Gastroesophageal sphincter (tissue), 3 donors: ENCODE measurements at regions not wholly inside any gene's neighbourhood (a gene's known extent, or its start where the extent isn't known, plus 50 kb on each side); places are given as distances from the start of the nearest gene placed in this dataset.

ENCODE experiments used
- CTCF ChIP-seq, 4 experiments: fragments of 200-600 bp in 2 of 4; fragments of 450-650 bp in 2 of 4; sonication (generic) in 1 of 4; IDR thresholded peaks; one replicate each; pipeline ENCODE4 v1.5.1; 2017 to 2019; ENCODE audit warnings: antibody characterized with exemption in 4 of 4, mild to moderate bottlenecking in 2 of 4, moderate library complexity in 2 of 4
- EP300 ChIP-seq: sonication (generic); formaldehyde crosslinking; IDR thresholded peaks from one replicate; pipeline ENCODE4 v1.6.1; 2017; ENCODE audit warnings: antibody characterized with exemption, mild to moderate bottlenecking
- POLR2A ChIP-seq, 2 donors: fragments of 450-650 bp; IDR thresholded peaks; one replicate each; pipeline ENCODE4 v1.6.1; 2017; ENCODE audit warnings: antibody characterized with exemption in 2 of 2, mild to moderate bottlenecking in 2 of 2, moderate library complexity in 1 of 2
- POLR2AphosphoS5 ChIP-seq: sonication (generic); formaldehyde crosslinking; IDR thresholded peaks from one replicate; pipeline ENCODE4 v1.6.1; 2017; ENCODE audit warnings: antibody characterized with exemption

- TF ChIP-seq CTCF (IDR thresholded peaks at IDR 0.05) (no peak), EP300 (no peak), POLR2A (IDR thresholded peaks at IDR 0.05) (no peak), POLR2AphosphoS5 (no peak)
Observed at GRCh38 chr5:67404256-67405100, 207.9 kb upstream of the CD180 start.
